GM19025 (cell line): ENCODE measurements at regions not wholly inside any gene's neighbourhood (a gene's known extent, or its start where the extent isn't known, plus 50 kb on each side); places are given as distances from the start of the nearest gene placed in this dataset.
"Not testable (repeated sequence)": the region's sequence is repeated elsewhere in the genome, so short reads cannot be mapped to it uniquely, and the experiment has no call there.

Source experiments
- ATAC-seq: cut with Tn5 transposase; IDR thresholded peaks from one replicate; pipeline ENCODE4 v1.9.1; 2021; ENCODE audit warnings: mild to moderate bottlenecking, low read depth, moderate library complexity; ENCODE audit not compliant: unreplicated experiment

DNA sequence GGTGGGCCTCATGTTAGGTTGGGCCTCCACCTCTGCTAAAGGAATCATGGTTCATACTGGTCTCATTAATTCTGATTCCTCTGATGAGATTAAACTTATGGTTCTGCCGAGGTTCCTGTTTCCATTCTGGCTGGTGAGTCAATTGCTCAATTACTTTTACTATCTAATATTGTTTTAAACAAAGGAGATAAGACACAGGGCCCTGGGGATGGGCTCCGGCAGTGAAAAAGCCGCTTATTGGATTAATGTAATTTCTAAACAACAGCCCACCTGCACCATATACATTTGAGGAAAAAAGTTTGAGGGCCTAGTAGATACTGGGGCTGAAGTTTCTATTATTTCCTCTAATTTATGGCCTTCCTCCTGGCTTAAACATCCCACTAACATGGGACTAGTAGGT is 610.4 kb upstream of the ACO1 start:
- not testable (repeated sequence) for ATAC-seq

DNA sequence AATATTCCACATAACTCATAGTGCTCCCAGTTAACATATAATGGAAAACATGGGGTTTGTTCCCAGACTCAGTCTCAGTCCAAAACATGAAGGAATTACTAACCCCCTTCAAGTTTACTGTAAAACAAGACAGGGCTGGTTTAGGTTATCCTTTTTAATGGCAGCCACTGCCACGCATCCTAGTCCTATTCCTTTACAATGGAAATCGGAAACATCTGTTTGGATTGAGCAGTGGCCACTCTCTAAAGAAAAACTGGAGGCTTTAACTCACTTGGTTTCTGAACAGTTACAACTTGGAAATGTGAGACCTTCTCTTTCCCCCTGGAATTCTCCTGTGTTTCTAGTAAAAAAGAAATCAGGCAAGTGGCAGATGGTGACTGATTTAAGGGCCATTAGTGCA is 609.9 kb upstream of the ACO1 start:
- ATAC-seq = no peak

- no peak for ATAC-seq
Observed at GRCh38 chr9:31776471-31776870, 608.0 kb upstream of the ACO1 start.

GRCh38 chr9:31783491-31783890 is 601.0 kb upstream of the ACO1 start:
- no peak for ATAC-seq

- ATAC-seq = no peak
Observed at GRCh38 chr9:31790720-31791119, 593.7 kb upstream of the ACO1 start.

DNA sequence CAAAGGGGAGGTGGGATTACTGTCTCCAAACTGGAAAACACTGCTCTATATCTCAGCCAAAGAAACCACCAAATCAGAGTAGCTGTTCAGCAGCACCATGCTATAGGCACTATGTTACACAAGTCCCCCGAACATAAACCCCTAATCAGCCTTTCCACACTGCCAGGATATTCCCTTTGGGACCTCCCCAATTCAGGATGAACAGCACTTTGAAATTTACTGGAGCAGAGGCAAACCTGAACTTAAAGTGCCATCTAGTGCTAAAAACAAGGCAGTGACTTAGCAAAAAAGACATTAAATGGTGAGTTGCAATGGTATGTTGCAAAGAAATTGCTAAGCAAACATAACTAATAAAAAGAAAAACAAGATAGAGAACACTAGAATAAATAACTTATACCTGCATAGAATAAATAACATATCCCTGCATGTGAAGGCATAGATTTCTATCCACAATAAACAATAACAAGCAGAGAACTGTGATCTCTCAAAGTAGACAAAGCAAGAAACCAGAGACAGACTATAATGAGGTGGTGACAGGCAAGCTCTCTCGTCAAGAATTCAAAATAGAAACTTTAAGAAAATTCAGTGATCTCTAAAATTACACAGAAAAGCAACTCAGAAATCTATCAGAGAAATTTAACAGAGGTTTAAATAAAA is 584.4 kb upstream of the ACO1 start:
- no peak for ATAC-seq

- ATAC-seq = no peak
Observed at GRCh38 chr9:31807574-31808256, 576.7 kb upstream of the ACO1 start.

GRCh38 chr9:31808766-31809165 is 575.7 kb upstream of the ACO1 start:
- ATAC-seq = no peak

- ATAC-seq = no peak
Observed at GRCh38 chr9:31820426-31820825, 564.0 kb upstream of the ACO1 start.

DNA sequence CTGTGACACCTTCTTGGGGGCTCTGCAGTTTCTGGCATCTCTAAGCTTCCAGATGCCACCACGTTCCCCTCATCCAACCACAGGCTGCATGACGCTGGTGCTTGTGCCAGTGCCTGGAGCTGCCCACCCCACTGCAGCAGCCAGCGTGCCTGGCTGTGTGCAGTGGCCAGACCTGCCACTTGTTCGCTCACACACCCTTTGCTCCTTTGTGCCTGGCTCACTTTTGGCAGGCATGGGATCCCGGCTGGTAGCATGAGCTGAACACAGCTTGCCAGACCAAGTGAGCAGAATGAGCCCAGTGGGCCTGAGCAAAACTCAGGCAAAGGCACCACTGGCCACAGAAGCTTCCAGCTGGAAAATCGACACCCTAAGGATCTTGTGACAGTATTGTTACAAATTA is 562.9 kb upstream of the ACO1 start:
- no peak for ATAC-seq

- ATAC-seq = no peak
Observed at GRCh38 chr9:31823365-31823764, 561.1 kb upstream of the ACO1 start.

GRCh38 chr9:31824860-31825259 is 559.6 kb upstream of the ACO1 start:
- no peak for ATAC-seq

- ATAC-seq = no peak
Observed at GRCh38 chr9:31837211-31837610, 547.2 kb upstream of the ACO1 start.

GRCh38 chr9:31839273-31839672 is 545.2 kb upstream of the ACO1 start:
- no peak for ATAC-seq

- ATAC-seq = no peak
Observed at GRCh38 chr9:31840702-31841101, 543.7 kb upstream of the ACO1 start.

DNA sequence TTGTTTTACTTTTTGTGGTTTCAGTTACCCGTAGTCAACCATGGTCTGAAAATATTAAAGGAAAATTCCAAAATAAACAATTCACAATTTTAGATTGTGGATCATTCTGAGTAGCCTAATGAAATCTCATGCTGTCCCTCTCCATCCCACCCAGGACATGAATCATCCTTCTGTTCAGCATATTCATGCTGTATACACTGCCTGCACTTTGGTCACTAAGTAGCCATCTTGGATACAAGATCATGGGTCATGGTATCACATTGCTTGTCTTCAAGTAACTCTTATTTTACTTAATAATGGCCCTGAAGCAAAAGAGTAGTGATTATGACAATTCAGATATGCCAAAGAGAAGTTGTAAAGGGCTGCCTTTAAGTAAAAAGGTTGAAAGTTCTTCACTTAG is 536.5 kb upstream of the ACO1 start:
- no peak for ATAC-seq

GRCh38 chr9:31848505-31849285 is 535.7 kb upstream of the ACO1 start:
- no peak for ATAC-seq

DNA sequence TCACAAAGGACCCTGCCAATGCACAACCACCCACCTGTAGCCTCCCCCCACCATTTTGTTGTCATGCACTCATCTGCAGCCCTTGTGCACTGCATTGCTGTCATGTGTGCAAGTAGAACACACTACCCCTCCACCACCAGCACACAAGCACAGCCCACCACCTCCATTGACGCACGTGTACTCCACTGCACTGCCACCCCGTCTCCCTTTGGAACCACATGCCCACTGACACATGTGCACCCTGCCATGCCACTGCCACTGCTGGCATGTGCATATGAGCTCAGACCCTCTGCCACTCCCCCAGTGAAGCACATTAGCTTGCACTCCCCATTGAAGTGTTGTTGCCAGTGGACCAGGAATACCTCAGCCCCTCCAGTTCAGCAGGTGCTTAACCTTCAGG is 530.3 kb upstream of the ACO1 start:
- ATAC-seq = no peak

DNA sequence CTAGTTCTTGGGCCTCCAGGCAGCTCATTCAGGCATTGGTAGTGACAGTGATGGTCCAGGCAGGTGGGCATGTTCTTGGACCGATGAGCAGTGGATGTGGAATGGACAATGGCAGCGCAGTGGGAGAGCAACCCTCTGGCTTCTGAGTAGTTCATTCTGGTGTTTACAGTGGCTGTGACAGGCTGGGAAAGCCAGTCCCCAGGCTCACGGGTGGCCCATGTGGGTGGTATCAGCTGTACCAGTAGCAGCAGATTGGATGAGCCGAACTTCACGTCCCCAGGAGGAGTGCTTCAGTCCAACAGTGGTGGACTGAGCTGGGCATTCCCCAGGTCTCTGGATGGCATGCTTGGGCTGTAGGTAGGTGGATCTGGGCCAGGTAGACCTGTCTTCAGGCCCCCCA is 515.6 kb upstream of the ACO1 start:
- no peak for ATAC-seq

GRCh38 chr9:31870276-31870675 is 514.2 kb upstream of the ACO1 start:
- ATAC-seq = no peak

- ATAC-seq = no peak
Observed at GRCh38 chr9:31873722-31874121, 510.7 kb upstream of the ACO1 start.

DNA sequence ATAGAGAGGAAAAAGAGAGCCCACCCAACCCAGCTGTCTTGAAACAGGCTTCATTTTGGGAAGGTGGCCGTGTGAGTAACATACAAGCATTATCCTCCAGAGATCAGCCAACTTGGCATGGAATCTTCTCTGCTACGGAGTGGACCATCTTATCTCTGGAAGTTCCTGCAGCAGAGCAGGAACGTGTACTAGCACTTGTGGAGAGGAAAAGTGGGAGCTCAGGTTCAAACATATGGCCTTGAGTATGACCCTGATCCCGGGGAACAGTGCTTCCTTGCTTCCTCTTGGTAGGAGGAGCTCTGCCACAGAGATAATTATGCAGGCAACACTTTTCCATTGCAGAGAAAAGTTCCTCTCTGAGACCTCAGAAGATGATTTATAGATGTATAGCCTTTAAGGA is 490.4 kb upstream of the ACO1 start:
- no peak for ATAC-seq
